ENCODE measurements at regions not wholly inside any gene's neighbourhood (a gene's known extent, or its start where the extent isn't known, plus 50 kb on each side); places are given as distances from the start of the nearest gene placed in this dataset.

DNA sequence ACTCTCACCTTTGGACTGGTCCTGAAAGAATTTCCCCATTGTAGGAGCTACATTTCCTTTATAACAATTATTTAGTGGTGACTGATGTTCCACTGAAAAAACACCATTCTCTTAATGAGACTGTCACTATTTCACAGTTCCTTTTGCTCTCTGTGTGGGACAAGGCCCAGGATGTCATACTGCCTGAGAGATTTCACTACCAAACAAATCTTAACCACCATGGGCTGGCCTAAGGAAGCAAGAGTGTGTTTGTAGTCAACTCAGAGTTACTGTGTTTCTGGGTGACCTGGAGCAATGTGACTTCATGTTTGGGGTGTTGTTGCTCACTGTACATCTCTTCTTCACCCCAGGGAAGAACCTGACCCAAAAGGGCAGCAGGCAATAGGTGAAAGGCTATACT is 50.1 kb upstream of the ZNF608 start:
- no peak for TF ChIP-seq POLR2A (IDR thresholded peaks at IDR 0.05)
- TF ChIP-seq, protein P1, sequence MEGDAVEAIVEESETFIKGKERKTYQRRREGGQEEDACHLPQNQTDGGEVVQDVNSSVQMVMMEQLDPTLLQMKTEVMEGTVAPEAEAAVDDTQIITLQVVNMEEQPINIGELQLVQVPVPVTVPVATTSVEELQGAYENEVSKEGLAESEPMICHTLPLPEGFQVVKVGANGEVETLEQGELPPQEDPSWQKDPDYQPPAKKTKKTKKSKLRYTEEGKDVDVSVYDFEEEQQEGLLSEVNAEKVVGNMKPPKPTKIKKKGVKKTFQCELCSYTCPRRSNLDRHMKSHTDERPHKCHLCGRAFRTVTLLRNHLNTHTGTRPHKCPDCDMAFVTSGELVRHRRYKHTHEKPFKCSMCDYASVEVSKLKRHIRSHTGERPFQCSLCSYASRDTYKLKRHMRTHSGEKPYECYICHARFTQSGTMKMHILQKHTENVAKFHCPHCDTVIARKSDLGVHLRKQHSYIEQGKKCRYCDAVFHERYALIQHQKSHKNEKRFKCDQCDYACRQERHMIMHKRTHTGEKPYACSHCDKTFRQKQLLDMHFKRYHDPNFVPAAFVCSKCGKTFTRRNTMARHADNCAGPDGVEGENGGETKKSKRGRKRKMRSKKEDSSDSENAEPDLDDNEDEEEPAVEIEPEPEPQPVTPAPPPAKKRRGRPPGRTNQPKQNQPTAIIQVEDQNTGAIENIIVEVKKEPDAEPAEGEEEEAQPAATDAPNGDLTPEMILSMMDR (IDR thresholded peaks at IDR 0.05), result no peak
